GM21786 (cell line): ENCODE measurements at regions not wholly inside any gene's neighbourhood (a gene's known extent, or its start where the extent isn't known, plus 50 kb on each side); places are given as distances from the start of the nearest gene placed in this dataset.

Experiments used
- ATAC-seq: cut with Tn5 transposase; IDR thresholded peaks from one replicate; pipeline ENCODE4 v1.9.1; 2021; ENCODE audit not compliant: unreplicated experiment

DNA sequence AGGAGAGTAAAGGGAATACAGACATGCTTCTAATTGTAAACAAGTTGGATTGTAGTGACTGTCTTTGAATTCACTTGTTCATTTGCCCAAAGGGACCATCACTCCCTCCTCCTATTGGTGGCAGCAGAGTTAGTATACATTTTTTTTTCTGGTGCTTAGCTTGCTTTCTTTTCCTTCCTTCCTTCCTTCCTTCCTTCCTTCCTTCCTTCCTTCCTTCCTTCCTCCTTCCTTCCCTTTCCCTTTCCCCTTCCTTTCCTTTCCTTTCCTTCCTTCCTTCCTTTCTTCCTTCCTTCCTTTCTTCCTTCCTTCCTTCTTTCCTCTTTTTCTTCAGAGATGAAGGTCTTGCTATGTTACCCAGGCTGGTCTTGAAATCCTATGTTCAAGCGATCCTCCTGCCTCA lies 94.8 kb upstream of the ATP6AP2 start:
- ATAC-seq: no peak

DNA sequence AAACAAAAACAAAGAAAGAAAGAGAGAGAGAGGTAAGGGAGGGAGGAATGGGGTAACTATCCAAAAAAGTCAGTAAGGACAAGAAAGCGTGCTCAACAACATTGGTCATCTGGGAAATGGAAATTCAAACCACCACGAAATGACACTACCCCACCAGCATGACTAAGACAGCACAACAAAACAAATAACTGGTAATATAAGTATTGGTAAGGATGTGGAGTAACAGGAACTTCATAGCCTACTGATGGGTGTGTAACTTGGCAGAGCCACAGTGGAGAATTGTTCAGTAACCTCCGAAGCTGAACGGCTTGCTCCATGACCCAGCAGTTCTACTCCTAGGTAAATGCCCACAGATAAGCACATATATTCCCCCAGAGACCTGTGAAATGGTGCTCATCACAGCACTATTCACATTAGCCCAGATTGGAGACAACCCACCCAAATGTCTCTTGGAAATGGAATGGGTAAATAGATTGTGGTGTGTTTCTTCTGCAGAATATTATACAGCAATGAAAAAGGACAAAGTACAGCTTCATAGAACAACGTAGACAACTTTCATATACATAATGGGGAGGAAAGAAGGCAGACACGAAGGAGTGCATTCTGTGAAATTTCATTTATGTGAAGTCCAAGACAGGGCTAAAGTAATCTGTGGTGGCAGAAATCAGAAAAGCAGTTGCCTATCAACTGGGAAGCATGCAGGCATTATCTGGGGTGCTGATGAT lies 95.5 kb upstream of the ATP6AP2 start:
- no peak for ATAC-seq

DNA sequence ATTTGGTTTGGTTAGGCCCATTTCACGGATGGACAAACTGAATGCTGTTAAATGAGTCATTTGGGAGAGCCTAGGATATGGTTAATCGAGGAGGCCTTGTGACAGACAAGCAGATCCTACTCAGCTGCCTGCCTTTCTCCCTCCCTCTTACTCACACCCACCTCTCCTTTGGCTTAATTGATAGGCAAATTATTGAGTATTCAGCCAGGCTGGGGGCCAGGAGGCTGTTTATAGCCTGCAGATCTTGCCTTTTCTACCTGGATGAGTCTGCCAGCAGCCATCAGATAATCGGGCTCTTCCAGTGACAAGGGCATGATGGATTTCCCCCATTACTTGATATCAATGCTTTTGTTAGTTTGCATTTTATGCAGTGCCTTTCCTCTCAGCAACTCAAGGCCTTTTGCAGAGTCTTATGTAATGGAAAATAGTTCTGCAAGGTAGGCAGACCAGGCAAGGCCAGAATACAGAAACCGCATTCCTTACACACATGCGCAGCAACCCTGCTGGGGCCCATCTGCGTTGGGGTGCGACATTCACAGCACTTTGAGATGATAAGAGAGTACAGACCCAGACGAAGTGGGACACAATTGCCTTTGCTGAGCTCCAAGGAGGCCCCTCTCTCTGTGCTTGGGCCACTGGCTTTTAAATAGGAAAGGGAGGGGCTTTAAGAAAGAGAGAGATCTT lies 96.2 kb upstream of the ATP6AP2 start:
- no peak for ATAC-seq

DNA sequence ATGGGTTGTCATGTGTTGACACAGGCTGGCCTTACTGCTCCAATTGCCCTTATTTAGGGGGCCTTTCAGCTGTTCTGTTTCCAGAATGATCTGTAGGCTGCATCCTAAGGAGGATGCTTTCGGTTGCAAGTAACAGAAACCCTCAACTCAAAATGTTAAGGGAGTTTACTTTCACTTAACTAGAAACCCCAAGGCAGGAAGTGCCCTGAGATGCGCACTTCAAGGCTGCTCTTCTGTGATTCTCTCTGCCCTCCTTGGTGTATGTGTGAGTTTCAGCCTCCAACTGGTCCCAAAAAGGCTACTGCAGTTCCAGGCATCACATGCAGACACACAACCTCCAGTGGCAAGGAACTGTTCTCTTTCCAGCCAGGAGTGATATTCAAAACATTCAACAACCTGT lies 97.3 kb upstream of the ATP6AP2 start:
- ATAC-seq: no peak

DNA sequence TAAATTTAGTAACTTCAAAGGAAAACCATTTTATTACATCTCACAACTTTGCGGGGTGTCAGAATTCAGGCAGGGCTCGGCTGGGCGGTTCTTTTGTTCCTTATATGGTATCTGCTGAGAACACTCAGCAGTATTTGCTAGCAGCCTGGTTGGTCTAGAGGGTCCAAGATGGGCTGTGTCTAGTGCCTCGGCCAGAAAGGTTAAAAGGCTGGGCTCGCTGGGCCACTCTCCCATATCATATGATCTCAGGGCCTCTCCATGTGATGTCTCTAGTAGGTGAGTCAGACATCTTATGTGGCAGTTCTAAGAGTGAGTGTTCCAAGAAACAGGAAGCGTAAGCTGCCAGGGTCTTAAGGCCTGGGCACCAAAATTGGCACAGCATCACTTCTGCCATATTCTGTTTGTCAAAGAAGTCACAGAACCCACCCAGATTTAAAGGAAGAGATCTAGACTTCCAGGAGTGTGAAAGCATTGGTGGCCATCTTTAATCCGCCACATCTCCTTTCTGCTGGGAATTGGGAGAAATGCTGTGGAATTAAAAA lies 100.9 kb upstream of the ATP6AP2 start:
- ATAC-seq: no peak

DNA sequence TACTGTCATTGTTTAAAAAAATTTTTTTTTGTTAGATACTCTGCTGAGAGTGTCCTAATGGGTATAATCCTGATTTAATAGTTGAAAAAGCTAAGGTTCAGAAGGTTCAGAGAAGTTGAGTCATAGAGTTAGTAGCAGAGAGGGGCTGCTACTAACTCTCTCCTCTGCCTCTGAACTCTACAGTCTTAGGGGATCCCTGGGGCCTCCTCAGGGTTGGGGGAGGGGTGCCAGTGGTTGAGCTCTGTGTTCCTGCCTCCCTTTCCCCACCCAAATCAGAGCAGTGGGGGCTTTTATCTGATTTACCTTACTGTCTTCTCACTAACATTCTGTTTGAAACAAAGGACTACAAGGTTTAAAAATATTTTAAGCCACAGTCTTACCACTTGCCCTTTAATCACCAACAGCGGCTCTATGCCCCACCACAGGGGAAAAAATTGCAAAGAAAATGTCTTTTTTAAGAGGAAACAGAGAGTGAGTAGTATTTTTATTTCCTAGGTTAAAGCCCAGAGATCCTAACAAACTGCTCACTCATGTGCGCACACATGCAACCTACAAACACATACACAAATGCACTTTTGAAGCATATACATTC lies 102.2 kb upstream of the ATP6AP2 start:
- ATAC-seq: no peak

DNA sequence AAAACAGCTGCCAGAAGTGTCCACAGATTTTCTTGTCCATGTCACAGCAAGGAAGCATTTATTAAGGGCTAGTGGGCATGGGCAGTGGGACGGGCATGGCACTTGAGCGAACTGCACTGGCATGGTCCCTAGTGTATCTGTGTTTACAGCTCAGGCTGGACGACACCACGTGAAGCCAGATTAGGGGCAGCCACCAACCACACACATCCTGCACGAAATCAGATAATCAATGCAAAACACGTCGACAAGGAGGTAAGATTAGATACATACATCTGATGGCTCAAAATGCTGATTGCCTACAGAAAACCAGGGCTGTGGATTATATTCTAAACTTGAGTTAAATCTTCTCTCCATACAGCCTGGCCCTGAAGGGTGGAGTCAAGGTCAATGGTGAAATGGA lies 103.8 kb upstream of the ATP6AP2 start:
- ATAC-seq: no peak

DNA sequence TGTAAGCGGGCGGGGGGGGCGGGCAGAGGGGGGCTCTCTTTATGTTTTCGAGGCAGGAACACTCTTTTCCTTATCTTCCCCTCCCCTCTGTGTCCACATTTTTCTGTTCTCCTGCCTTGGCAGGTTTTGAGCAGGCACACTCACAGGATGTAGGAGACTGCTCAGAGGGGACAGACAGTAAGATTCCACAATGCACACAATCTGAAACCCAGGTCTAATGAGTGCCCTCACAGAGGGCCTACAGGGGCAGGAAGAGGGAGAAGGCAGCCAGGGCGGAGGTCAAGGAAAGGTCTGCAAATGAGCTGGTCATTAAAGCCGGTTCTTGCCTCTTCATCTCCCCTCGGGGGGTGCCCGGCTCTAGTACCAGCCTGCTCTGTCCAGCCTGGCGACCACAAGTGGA lies 106.1 kb upstream of the ATP6AP2 start:
- ATAC-seq: no peak

DNA sequence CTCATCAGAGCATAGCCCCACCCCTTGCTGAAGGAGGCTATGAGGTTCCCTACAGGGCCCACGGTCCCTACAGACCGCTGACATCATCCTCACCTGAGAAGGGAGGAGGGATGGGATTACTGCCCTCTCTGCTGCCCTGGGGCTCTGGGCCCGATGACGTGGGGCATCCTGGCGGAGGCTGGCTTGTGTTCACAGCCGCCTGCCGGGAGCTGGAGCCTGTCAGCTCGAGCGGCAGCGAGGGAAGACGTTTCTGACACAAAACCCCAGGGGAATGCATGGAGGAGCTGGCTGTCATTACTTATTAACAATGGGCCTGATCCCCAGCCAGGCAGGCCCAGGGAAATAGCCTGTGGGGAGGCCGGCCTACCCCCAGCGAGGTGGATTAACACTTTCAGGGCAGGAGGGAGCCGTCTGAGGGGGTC lies 106.6 kb upstream of the ATP6AP2 start:
- no peak for ATAC-seq

DNA sequence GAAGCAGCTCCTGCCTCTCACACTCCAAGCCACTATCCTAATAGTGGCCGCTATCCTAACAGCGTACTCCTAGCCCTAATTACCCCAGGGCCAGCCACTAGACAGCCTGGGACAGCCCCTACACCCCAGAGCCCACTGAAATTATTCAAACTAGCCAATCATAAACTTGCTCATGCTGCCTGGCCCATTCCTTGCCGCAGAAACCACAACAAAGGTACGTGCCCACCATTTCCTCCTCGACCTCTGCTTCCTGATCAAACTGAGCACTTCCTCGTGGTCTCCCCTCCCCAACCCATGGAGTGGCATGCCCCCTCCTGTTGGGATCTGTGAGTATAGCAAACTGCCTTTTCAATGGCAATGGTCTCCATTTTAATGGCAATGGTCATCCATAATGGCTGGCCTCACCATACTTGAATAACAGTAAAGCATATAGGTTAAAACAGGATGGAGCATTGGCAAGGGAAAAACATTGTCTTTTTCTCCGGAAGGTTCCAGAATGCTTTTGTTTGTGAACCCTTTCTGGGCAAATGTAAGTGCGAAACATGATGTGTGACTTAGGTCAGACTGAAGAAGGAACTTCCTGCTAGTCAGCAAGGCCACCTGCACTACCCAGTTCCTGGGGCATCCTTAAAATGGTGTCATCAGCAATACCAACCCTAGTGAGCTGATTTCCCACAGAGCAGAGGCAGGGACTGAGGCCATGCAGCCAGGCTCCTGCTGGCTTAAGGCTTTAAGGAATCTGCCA lies 107.1 kb upstream of the ATP6AP2 start:
- ATAC-seq: no peak

DNA sequence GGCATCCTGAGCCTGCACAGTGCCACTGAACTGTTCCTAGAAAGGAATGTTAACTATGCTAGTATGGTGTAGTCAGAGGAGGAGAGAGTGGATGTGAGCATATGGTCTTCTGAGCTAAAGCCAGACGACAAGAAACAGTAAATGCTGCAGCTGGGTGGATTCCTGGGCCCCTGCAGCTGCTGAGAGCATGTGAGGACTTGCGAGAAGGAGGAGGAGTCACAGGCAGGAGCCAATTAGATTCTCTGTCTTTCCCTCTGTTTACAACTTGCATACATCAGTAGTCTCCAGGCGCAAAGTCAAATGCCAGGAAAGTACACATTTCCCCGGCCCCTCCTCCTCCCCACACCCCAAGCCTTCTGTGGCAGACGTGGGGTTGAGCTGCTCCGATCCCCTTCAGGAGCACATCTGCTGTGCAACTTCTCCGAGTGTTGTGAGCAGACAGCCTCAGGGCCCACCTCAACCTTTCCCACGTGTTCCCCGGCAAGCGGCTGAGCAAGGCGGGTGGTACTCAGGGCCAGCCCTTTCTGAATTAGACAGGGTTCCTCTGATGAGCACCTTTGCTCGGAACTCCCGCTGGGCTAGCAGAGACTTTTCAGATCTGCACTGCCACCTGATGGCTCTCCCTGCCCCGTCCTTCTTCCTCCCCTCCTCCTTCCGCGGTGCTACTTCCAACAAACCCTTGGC lies 108.7 kb upstream of the ATP6AP2 start:
- peak; percentile 47 for ATAC-seq

DNA sequence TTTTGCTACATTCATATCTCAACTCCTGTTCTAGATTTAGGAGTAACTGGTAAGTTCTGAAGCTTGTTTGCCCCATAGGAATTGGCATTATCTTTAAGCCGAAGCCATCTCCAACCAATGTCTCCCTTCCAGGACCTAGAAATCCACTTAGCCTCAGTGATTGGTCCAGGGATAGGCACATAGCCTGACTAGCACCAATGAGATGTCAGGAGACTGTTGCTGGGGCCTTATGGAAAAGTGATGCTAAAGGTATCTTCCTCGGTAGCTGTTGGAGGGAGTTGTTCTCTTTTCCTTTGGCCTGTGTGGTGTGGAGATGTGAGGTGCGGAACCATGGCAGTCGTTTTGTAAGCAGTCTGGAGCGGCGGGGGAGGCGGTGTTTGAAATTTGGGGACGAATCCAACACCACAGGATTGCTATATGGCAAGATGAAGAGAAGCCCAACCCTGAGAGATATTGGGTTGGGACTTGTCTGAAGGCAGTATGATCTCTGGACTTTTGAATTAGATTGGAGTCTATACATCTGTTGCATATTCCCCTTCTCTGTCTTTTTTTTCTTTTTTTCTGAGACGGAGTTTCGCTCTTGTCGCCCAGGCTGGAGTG lies 109.8 kb upstream of the ATP6AP2 start:
- ATAC-seq: no peak

DNA sequence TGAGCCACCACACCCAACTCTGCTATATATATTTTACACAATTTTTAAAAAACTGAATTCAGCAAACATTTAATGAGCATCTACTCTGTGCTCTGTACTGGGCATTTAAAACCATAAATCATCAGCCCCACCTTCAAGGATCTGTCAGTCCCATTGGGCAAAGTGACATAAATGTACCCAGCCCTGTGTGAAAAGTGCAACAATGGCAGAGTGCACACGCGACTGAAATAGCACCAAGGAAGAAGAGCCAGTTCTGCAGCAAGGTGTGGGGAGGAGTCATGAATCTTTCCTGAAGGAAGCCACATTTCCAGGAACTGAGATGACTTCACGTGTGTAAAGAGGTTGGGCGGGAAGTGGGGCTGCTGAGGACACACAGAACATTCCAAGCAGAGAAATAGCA lies 111.5 kb upstream of the ATP6AP2 start:
- ATAC-seq: no peak

DNA sequence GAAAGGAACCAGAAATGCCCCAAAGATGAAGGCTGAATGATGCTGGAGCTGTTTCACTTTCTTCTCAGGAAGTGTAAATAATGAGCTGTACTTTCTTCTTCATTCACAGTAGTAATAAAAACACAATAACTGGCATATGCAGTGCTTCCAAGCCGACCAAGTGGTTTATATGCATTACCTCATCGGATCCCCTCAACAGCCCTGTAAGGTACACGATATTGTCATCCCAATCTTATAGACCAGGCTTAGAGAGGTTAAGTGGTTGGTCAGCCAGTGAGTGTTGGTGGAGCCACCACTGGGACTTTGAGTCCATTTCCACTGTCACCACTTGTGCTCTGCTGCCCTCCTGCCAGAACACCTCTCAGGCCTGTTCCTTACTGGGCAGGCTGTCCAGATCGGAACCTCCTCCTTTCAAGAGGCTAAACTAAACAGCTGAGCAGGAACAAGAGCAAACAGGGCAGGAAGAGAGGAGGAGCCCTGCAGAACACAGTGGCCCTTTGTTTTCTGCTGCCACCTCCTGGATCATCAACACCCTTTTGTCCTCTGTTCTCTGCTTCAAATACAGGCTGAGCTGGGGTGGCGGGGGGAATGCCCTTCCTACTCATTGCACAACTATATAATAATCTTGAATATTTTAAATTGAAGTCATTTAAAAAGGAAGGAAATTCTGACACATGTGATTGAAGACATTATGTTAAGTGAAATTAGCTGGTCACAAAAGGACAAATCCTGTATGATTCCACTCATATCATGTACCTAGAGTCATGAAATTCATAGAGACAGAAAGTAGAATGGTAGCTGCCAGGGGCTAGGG lies 112.5 kb upstream of the ATP6AP2 start:
- ATAC-seq: peak; percentile 75

DNA sequence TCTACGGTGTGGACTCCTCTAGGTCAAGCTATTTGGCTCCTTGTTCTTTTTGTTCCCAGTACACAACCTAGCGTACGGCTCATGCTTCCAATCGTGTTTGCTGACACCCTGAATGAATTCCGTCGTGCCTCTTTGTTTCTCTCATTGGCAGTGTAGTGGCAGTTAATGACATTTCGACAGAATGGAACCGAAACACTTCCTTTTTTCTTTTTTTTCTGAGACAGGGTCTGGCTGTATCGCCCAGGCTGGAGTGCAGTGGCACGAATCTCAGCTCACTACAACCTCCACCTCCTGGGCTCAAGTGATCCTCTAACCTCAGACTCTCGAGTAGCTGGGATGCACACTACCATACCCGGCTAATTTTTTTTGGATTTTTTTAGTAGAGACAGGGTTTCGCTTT lies 113.3 kb upstream of the ATP6AP2 start:
- no peak for ATAC-seq

DNA sequence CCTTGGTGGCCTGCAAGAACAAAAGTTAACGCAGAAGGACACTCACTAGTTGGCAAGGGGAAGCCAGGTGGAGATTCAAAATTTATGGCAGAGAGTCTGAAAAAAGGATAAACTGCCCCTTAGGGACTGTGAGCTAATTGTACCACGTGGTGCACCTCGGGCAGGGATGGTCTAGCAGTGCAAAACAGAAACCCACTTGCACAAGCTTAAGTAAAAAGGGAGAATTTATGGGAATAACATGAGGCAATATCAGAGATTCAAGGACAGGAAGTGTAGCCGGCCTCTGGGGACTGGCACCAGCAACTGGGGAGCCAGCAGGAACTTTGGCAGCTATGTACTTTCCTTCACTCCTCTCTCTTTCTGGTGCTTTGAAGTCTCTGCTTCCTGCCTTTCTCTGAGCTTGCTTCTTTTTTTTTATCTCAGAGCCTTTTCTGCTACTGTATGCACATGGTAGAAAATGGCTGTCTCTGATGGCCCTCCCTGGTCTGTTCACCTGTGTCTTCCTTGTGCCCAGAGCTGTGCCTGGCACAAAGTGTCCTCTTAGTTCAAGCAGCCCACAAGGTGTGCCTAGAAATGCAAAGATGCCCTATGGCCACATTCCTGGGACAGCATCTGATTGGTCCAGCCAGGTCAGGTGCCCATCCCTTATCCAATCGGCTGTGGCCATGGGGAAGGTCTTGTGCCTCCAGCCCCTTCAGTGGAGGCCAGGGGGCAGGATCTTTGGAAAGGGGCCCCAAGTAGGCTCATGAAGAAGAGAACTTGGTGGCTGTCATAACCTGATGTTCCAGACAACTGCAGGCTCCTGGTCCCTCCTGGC lies 114.8 kb upstream of the ATP6AP2 start:
- no peak for ATAC-seq

DNA sequence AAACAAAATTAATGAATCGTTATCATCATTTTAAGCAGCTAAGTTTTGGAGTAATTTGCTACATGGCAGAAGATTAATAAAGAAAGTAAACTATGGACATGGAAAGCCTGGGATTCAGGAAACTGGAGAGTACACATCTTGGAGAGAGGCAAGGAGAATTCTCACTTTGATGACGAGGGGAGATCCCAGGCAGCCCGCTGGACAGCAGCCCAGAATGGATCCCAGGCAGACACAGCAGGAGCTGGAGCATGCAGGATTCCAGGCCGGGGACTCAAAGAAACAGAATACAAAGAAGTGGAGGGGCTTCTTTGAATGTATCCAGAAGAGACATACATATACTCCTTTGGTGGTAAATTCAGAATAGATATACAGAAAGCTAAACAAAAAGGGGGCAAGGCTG lies 118.0 kb upstream of the ATP6AP2 start:
- ATAC-seq: no peak

DNA sequence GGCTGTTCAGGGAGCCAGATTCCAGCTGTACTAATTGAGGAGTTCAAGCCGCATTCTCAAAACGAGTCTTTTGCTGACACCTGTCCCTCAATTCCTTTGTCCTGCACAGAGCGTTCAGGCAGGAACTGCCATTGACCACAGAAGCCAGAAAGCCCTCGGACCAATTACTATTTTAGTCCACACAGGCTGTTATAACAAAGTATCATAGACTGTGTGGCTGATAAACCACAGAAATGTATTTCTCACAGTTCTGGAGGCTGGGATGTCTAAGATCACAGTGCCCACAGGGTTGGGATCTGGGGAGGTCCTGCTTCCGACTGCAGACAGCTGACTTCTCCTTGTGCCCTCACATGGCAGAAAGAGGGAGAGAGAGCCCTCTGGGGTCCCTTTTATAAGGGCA lies 119.8 kb upstream of the ATP6AP2 start:
- no peak for ATAC-seq
